MCF 10A (cell line): ENCODE measurements at regions not wholly inside any gene's neighbourhood (a gene's known extent, or its start where the extent isn't known, plus 50 kb on each side); places are given as distances from the start of the nearest gene placed in this dataset.

Experiments
- BruUV-seq: library from RNA; stranded (reverse); fragments of 400-500 nt; replicated peaks from 2 replicates; lab custom pipeline; 2021; lab: Mats Ljungman, UMichigan
- CTCF ChIA-PET: fragments of 300-600 bp; sonication (Branson Sonifier 250); formaldehyde crosslinking; extraction: SDS; loops from one replicate; lab custom pipeline; 2021; ENCODE audit warnings: antibody characterized with exemption, inconsistent platforms; lab: Yijun Ruan, JAX
- POLR2A ChIA-PET: fragments of 300-600, 350-650 bp; sonication (Branson Sonifier 250); formaldehyde crosslinking; extraction: SDS; loops from one replicate; lab custom pipeline; 2020; ENCODE audit warnings: antibody characterized with exemption, inconsistent platforms; lab: Yijun Ruan, JAX
- DNase-seq: peaks from one replicate; pipeline ENCODE4 v3.0.0-alpha.2; 2018; ENCODE audit not compliant: unreplicated experiment
- H3K27ac Mint-ChIP-seq: one replicate; pipeline ENCODE4 v1.8.0; 2022; ENCODE audit warnings: mild to moderate bottlenecking, low read depth, mixed read lengths; ENCODE audit not compliant: unreplicated experiment
- H3K27me3 Mint-ChIP-seq: one replicate; pipeline ENCODE4 v1.8.0; 2022; ENCODE audit warnings: mixed read lengths; ENCODE audit not compliant: insufficient read depth, unreplicated experiment
- H3K36me3 Mint-ChIP-seq: one replicate; pipeline ENCODE4 v1.8.0; 2022; ENCODE audit warnings: mild to moderate bottlenecking, moderate library complexity, mixed read lengths; ENCODE audit not compliant: insufficient read depth, unreplicated experiment
- H3K4me1 Mint-ChIP-seq: one replicate; pipeline ENCODE4 v1.8.0; 2022; ENCODE audit warnings: mixed read lengths; ENCODE audit not compliant: insufficient read depth, unreplicated experiment
- H3K4me3 Mint-ChIP-seq: one replicate; pipeline ENCODE4 v1.8.0; 2022; ENCODE audit warnings: mild to moderate bottlenecking, moderate library complexity, mixed read lengths; ENCODE audit not compliant: unreplicated experiment
- H3K9me3 Mint-ChIP-seq: one replicate; pipeline ENCODE4 v1.8.0; 2022; ENCODE audit warnings: mixed read lengths; ENCODE audit not compliant: unreplicated experiment
- intact Hi-C: fragments of 100-400 bp; cut with micrococcal nuclease; formaldehyde crosslinking; loops from 2 replicates; pipeline ENCODE4 v1.14.1; 2022
- TF ChIP-seq, protein P1 (sequence below): fragments of 200-600 bp; IDR thresholded peaks from one replicate; pipeline ENCODE4 v1.8.0; 2022; ENCODE audit warnings: antibody characterized with exemption, mild to moderate bottlenecking; ENCODE audit not compliant: unreplicated experiment

DNA sequence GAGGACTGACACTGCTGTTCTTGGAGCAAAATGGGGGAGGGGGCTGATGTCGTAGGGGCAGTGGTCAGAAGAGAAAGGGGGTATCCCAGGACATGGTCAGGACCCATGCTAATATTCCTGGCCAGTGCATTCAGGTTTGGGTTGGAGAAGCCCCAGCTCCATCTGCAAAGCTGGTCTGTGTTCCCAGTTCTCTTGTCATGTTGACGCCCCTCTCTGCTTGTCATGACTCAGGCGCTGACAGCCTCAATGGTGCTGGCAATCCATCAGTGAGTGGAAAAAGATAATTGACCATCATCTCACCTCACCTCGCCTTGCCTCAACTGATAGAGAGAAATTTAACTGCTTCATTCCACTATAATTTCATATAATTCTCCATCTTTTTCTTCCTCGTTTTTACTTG lies 283.1 kb upstream of the CADM1 start:
- no peaks in the 10 kb centered on the region for H3K36me3 Mint-ChIP-seq
- intact Hi-C loops = no loop called here
- no TSS peak for BruUV-seq
- TF ChIP-seq, protein P1, sequence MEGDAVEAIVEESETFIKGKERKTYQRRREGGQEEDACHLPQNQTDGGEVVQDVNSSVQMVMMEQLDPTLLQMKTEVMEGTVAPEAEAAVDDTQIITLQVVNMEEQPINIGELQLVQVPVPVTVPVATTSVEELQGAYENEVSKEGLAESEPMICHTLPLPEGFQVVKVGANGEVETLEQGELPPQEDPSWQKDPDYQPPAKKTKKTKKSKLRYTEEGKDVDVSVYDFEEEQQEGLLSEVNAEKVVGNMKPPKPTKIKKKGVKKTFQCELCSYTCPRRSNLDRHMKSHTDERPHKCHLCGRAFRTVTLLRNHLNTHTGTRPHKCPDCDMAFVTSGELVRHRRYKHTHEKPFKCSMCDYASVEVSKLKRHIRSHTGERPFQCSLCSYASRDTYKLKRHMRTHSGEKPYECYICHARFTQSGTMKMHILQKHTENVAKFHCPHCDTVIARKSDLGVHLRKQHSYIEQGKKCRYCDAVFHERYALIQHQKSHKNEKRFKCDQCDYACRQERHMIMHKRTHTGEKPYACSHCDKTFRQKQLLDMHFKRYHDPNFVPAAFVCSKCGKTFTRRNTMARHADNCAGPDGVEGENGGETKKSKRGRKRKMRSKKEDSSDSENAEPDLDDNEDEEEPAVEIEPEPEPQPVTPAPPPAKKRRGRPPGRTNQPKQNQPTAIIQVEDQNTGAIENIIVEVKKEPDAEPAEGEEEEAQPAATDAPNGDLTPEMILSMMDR = no peak
- CTCF ChIA-PET = interaction anchor here (0.6 kb wide), 1 partner anchor 59 kb away, joined by 3 read pairs; no protein-coding TSS in a partner anchor
- H3K27me3 Mint-ChIP-seq = no peaks in the 10 kb centered on the region
- no peak overlapping the region for H3K27ac Mint-ChIP-seq
- no peak for DNase-seq
- H3K4me1 Mint-ChIP-seq = no peaks in the 10 kb centered on the region
- peaks cover 18% of the 10 kb centered on the region for H3K9me3 Mint-ChIP-seq
- POLR2A ChIA-PET = no interaction called here
- no peak overlapping the region for H3K4me3 Mint-ChIP-seq

DNA sequence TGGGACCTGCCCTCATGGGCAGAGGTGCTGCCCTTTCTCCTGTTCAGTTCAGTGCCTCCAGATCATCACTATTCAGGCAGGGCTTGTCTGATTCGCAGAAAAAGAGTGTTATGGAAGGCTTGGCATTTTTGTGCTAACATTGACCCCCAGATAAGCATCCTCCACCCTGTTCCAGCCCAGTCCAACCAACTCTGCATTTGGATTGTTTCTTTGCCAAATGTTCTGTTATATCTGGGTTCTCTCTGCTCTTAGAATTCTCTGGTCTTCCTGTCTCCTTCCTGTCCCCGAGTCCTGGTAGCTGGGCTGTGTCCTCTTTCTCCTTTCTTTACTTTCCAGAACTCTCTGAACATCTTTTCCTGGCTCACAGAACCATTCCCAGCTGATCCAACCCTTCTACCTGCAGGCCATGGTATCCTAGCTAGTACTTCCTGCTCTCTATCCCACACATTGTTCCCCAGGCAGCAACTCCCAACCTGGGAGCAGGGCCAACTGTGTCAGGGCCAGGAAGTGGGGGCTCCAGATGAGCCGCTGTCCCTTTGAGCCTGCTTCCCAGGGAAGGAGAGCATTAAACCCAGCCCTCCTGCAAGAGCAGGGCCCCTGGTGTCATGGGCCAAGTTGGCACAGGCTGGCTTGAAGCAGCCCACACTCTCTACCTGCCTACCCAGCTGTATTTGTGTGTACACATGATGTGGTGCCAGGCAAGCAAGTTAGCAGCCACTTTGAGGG lies 280.7 kb upstream of the CADM1 start:
- BruUV-seq = no TSS peak
- CTCF ChIA-PET = no interaction called here
- no peak for DNase-seq
- peaks cover 23% of the 10 kb centered on the region for H3K9me3 Mint-ChIP-seq
- no peak overlapping the region for H3K27ac Mint-ChIP-seq
- TF ChIP-seq, protein P1 = no peak
- no peaks in the 10 kb centered on the region for H3K27me3 Mint-ChIP-seq
- H3K4me1 Mint-ChIP-seq = no peaks in the 10 kb centered on the region
- POLR2A ChIA-PET = no interaction called here
- intact Hi-C loops = no loop called here
- H3K36me3 Mint-ChIP-seq = no peaks in the 10 kb centered on the region
- no peak overlapping the region for H3K4me3 Mint-ChIP-seq

DNA sequence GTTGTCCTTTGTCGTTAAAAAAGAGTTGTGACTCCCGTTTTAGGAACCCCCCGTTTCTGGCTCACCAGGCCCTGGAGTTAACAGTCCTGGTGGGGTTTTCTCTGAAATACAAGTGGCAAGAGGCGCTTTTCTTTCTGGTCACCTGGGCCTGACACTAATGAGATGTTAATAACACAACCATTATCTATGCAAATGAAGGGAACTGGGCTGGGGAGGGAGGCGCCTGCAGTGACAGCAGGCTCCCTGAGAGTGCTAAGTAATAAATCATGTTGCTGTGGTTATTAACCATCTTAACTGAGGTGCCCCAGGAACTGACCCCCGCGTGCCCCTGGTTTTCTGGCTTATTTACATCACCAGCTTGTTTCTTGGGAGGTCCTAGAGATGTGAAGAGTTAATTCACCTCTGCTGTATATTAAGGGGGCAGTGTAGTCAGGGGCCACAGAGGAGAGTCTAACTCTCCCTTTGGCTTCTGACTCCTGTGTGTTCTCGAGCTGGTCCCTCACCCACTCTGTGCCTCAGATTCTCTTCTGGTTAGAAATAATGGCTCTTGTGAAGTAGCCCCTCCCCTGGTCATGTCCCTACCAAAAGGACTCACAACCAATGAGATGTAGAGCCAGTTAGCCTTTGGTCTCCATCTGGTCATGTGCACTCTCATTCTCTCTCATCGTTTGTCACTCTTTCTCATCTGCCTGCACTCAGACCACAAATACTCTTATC lies 276.6 kb upstream of the CADM1 start:
- TF ChIP-seq, protein P1 = no peak
- POLR2A ChIA-PET = interaction anchor here (0.7 kb wide), 1 partner anchor 1394 kb away, joined by 3 read pairs; no protein-coding TSS in a partner anchor
- CTCF ChIA-PET = no interaction called here
- no peaks in the 10 kb centered on the region for H3K27me3 Mint-ChIP-seq
- no peaks in the 10 kb centered on the region for H3K36me3 Mint-ChIP-seq
- no peak for DNase-seq
- intact Hi-C loops = no loop called here
- no peak overlapping the region for H3K4me3 Mint-ChIP-seq
- peaks cover 5% of the 10 kb centered on the region for H3K9me3 Mint-ChIP-seq
- BruUV-seq = no TSS peak
- H3K4me1 Mint-ChIP-seq = no peaks in the 10 kb centered on the region
- no peak overlapping the region for H3K27ac Mint-ChIP-seq

DNA sequence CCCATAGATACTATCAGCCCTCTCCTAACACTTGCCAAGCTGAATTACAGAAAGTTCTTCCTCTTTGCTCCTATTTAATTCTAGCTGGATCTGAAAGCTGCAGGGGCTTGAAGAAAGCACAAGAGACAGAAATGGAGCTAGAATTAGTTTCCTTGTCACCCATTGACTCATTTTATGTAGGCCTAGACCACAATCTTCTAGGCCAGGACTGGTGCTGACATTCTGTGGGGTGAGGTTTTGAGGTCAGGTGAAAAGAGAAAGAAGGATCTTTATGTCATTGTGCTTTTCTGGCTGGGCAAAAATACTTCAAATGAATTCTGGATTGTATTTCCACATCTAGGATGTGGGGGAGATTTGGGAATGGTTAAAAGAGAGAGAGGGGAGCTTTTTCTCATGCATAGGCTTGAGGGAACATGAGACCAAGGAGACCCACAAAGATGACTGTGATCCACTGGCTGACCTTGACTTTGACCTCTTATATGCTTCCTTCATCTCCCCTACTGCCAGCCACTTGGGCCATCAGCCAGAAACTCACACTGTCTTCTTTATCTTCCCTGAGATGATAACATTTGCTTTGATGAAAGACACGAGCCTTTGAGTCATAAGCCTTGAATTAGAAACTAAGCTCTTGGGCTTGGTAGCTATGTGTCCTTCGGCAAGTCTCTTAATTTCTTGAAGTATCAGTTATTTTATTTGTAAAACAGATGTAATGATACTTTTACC lies 274.9 kb upstream of the CADM1 start:
- Mint-ChIP-seq H3K36me3 (no peaks in the 10 kb centered on the region), H3K27ac (no peak overlapping the region), H3K4me1 (no peaks in the 10 kb centered on the region), H3K4me3 (no peak overlapping the region), H3K9me3 (peaks cover 5% of the 10 kb centered on the region), H3K27me3 (no peaks in the 10 kb centered on the region)
- ChIA-PET POLR2A (no interaction called here), CTCF (no interaction called here)
- no TSS peak for BruUV-seq
- no peak for DNase-seq
- TF ChIP-seq, protein P1 = no peak
- intact Hi-C loops = no loop called here
